ENCODE measurements at regions not wholly inside any gene's neighbourhood (a gene's known extent, or its start where the extent isn't known, plus 50 kb on each side); places are given as distances from the start of the nearest gene placed in this dataset.

DNA sequence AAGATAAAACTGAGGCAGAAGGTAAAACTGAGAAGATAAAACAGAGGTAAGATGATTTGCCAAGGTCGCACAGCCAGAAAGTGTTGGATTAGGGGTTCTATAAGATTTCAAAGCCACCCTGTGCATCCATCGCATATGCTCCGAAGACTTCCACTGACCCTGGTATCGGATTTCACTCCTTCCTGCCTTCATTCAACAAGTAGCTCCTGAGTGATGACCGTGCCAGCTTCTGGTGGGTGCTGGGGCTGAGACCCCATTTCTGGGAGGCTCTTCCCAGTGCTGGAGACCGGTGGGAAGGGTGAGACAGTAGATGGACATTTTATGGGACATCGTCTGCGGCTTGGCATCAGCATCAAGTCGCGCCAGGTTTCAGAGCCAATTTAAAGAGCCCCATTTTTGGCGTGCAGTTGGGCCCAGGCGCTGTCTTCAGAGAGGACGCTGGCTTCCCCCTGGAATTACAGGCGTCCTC is 53.7 kb upstream of the DAB2IP start:
- TF ChIP-seq POLR2A (IDR thresholded peaks at IDR 0.05; ENCODE audit: low read length) (no peak), BHLHE40 (IDR thresholded peaks at IDR 0.05; ENCODE audit: low read depth, low read length) (no peak), SMC3 (IDR thresholded peaks at IDR 0.05) (no peak), MAFK (IDR thresholded peaks at IDR 0.05; ENCODE audit: partially characterized antibody) (no peak), REST (IDR thresholded peaks at IDR 0.05) (no peak), TP53 (CRISPR knock-in tag; IDR thresholded peaks at IDR 0.05) (no peak), JUN (IDR thresholded peaks at IDR 0.05) (no peak), HDAC2 (IDR thresholded peaks at IDR 0.05) (no peak)
- TF ChIP-seq, protein P1, sequence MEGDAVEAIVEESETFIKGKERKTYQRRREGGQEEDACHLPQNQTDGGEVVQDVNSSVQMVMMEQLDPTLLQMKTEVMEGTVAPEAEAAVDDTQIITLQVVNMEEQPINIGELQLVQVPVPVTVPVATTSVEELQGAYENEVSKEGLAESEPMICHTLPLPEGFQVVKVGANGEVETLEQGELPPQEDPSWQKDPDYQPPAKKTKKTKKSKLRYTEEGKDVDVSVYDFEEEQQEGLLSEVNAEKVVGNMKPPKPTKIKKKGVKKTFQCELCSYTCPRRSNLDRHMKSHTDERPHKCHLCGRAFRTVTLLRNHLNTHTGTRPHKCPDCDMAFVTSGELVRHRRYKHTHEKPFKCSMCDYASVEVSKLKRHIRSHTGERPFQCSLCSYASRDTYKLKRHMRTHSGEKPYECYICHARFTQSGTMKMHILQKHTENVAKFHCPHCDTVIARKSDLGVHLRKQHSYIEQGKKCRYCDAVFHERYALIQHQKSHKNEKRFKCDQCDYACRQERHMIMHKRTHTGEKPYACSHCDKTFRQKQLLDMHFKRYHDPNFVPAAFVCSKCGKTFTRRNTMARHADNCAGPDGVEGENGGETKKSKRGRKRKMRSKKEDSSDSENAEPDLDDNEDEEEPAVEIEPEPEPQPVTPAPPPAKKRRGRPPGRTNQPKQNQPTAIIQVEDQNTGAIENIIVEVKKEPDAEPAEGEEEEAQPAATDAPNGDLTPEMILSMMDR (IDR thresholded peaks at IDR 0.05), result no peak
- TF ChIP-seq, protein P2, sequence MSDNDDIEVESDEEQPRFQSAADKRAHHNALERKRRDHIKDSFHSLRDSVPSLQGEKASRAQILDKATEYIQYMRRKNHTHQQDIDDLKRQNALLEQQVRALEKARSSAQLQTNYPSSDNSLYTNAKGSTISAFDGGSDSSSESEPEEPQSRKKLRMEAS (IDR thresholded peaks at IDR 0.05), result no peak
